ENCODE measurements at regions not wholly inside any gene's neighbourhood (a gene's known extent, or its start where the extent isn't known, plus 50 kb on each side); places are given as distances from the start of the nearest gene placed in this dataset.

GRCh38 chrX:40383969-40384368 lies 196.8 kb upstream of the ATP6AP2 start:
- Histone ChIP-seq H3K36me3 (no peaks in the 10 kb centered on the region), H3K27me3 (no peaks in the 10 kb centered on the region), H3K9ac (ENCODE audit: low read depth in 2 of 2, low read length in 2 of 2) (no peak overlapping the region), H3K9me3 (no peaks in the 10 kb centered on the region), H3K4me1 (no peaks in the 10 kb centered on the region), H3K4me3 (no peak overlapping the region), H3K27ac (no peak overlapping the region)
- TF ChIP-seq CTCF (IDR thresholded peaks at IDR 0.05): no peak
- intact Hi-C loops (cut with DNase I): no loop called here
- no peak for DNase-seq

GRCh38 chrX:40383360-40383759 lies 197.4 kb upstream of the ATP6AP2 start:
- no peaks in the 10 kb centered on the region for H3K27me3 ChIP-seq
- TF ChIP-seq CTCF (IDR thresholded peaks at IDR 0.05): no peak

GRCh38 chrX:40380655-40381488 lies 199.9 kb upstream of the ATP6AP2 start:
- Histone ChIP-seq H3K4me3 (no peak overlapping the region), H3K9me3 (no peaks in the 10 kb centered on the region), H3K4me1 (no peaks in the 10 kb centered on the region), H3K36me3 (no peaks in the 10 kb centered on the region), H3K27ac (no peak overlapping the region), H3K27me3 (no peaks in the 10 kb centered on the region), H3K9ac (ENCODE audit: low read depth in 2 of 2, low read length in 2 of 2) (no peak overlapping the region)
- no peak for TF ChIP-seq CTCF (IDR thresholded peaks at IDR 0.05)
- intact Hi-C loops (cut with DNase I): no loop called here
- DNase-seq: no peak

More at GRCh38 chrX:40383360-40383759, 197.4 kb upstream of the ATP6AP2 start:
- H3K9ac ChIP-seq (ENCODE audit: low read depth in 2 of 2, low read length in 2 of 2): no peak overlapping the region
- no peak for DNase-seq
- H3K9me3 ChIP-seq: no peaks in the 10 kb centered on the region
- H3K4me1 ChIP-seq: no peaks in the 10 kb centered on the region
- no peak overlapping the region for H3K27ac ChIP-seq
- intact Hi-C loops (cut with DNase I): no loop called here
- H3K4me3 ChIP-seq: no peak overlapping the region
- no peaks in the 10 kb centered on the region for H3K36me3 ChIP-seq

- no peak overlapping the region for H3K4me3 ChIP-seq
- no peaks in the 10 kb centered on the region for H3K9me3 ChIP-seq
- intact Hi-C loops (cut with DNase I): no loop called here
- TF ChIP-seq CTCF (IDR thresholded peaks at IDR 0.05): no peak
- H3K36me3 ChIP-seq: no peaks in the 10 kb centered on the region
- H3K27ac ChIP-seq: no peak overlapping the region
- DNase-seq: no peak
- H3K4me1 ChIP-seq: no peaks in the 10 kb centered on the region
- no peaks in the 10 kb centered on the region for H3K27me3 ChIP-seq
- no peak overlapping the region for H3K9ac ChIP-seq (ENCODE audit: low read depth in 2 of 2, low read length in 2 of 2)
Observed at GRCh38 chrX:40377684-40378083, 203.1 kb upstream of the ATP6AP2 start.

- no peaks in the 10 kb centered on the region for H3K36me3 ChIP-seq
- DNase-seq: no peak
- no peak overlapping the region for H3K9ac ChIP-seq (ENCODE audit: low read depth in 2 of 2, low read length in 2 of 2)
- TF ChIP-seq CTCF (IDR thresholded peaks at IDR 0.05): no peak
- no peaks in the 10 kb centered on the region for H3K27me3 ChIP-seq
- no peak overlapping the region for H3K27ac ChIP-seq
- no peaks in the 10 kb centered on the region for H3K9me3 ChIP-seq
- no peak overlapping the region for H3K4me3 ChIP-seq
- intact Hi-C loops (cut with DNase I): no loop called here
- H3K4me1 ChIP-seq: no peaks in the 10 kb centered on the region
Observed at GRCh38 chrX:40374486-40374885, 206.3 kb upstream of the ATP6AP2 start.
